Tibial nerve (tissue), 4 donors: ENCODE measurements at regions not wholly inside any gene's neighbourhood (a gene's known extent, or its start where the extent isn't known, plus 50 kb on each side); places are given as distances from the start of the nearest gene placed in this dataset.

Source experiments
- DNase-seq, 2 donors: peaks; one replicate each; pipeline ENCODE4 v3.0.0-alpha.2; 2019; ENCODE audit warnings: low spot score in 2 of 2
- H3K27ac ChIP-seq, 4 donors: fragments of 200-600 bp; sonication (generic) in 3 of 4; one replicate each; pipeline ENCODE4 v1.5.1; 2017 to 2019; ENCODE audit warnings: mild to moderate bottlenecking in 1 of 4
- H3K27me3 ChIP-seq, 2 donors: fragments of 200-600 bp; sonication (generic) in 1 of 2; one replicate each; pipeline versions ENCODE4 v1.5.1 to v1.6.0; 2017 to 2019
- H3K36me3 ChIP-seq, 3 donors: fragments of 200-600 bp; sonication (generic); one replicate each; pipeline ENCODE4 v1.5.1; 2018 to 2019
- H3K4me1 ChIP-seq, 4 donors: fragments of 200-600 bp; sonication (generic) in 3 of 4; one replicate each; pipeline ENCODE4 v1.5.1; 2017 to 2019
- H3K4me3 ChIP-seq, 4 donors: fragments of 200-600 bp; sonication (generic) in 3 of 4; one replicate each; pipeline ENCODE4 v1.5.1; 2017 to 2019; ENCODE audit warnings: mild to moderate bottlenecking in 1 of 4, moderate library complexity in 1 of 4
- H3K9me3 ChIP-seq, 4 donors: fragments of 200-600 bp; sonication (generic) in 3 of 4; one replicate each; pipeline ENCODE4 v1.5.1; 2017 to 2019
- CTCF ChIP-seq, 5 experiments: fragments of 200-600 bp in 3 of 5; fragments of 450-650 bp in 2 of 5; sonication (generic) in 3 of 5; IDR thresholded peaks; one replicate each; pipeline ENCODE4 v1.5.1; 2016 to 2019; ENCODE audit warnings: antibody characterized with exemption in 5 of 5, mild to moderate bottlenecking in 3 of 5, moderate library complexity in 2 of 5
- EP300 ChIP-seq, 2 donors: sonication (generic); formaldehyde crosslinking; IDR thresholded peaks; one replicate each; pipeline ENCODE4 v1.6.1; 2017; ENCODE audit warnings: antibody characterized with exemption in 2 of 2, mild to moderate bottlenecking in 1 of 2
- POLR2A ChIP-seq, 2 donors: fragments of 450-650 bp; IDR thresholded peaks; one replicate each; pipeline ENCODE4 v1.6.1; 2017; ENCODE audit warnings: antibody characterized with exemption in 2 of 2, mild to moderate bottlenecking in 2 of 2, moderate library complexity in 2 of 2
- WGBS, 2 donors: methylation state at CpG; one replicate each; pipeline ENCODE4 v1.1.5; 2018; 5-methylcytosine and 5-hydroxymethylcytosine counted together

- Histone ChIP-seq H3K27me3 (no peaks in the 10 kb centered on the region), H3K4me3 (no peak overlapping the region), H3K4me1 (no peaks in the 10 kb centered on the region), H3K36me3 (no peaks in the 10 kb centered on the region), H3K9me3 (no peaks in the 10 kb centered on the region), H3K27ac (no peak overlapping the region)
- no peak for DNase-seq
- 74 to 78% methylated on average over 1 of the region's 1 CpG for WGBS, 2 donors
- no peak for TF ChIP-seq POLR2A (IDR thresholded peaks at IDR 0.05)
These were observed 2065.2 kb downstream of the MRPL39 start for GRCh38 chr21:23542097-23542496.

GRCh38 chr21:23541571-23541970 lies 2065.7 kb downstream of the MRPL39 start:
- no peak for DNase-seq
- WGBS, 2 donors: 88 to 95% methylated on average over 2 of the region's 2 CpGs

GRCh38 chr21:23534850-23535249 lies 2072.4 kb downstream of the MRPL39 start:
- TF ChIP-seq CTCF (IDR thresholded peaks at IDR 0.05) (no peak), POLR2A (IDR thresholded peaks at IDR 0.05) (no peak), EP300 (IDR thresholded peaks at IDR 0.05) (no peak)
- Histone ChIP-seq H3K27me3 (no peaks in the 10 kb centered on the region), H3K9me3 (no peaks in the 10 kb centered on the region), H3K36me3 (no peaks in the 10 kb centered on the region), H3K4me1 (no peaks in the 10 kb centered on the region), H3K27ac (no peak overlapping the region), H3K4me3 (no peak overlapping the region)
- no peak for DNase-seq
- WGBS, 2 donors: 37 to 39% methylated on average over 1 of the region's 1 CpG

More at GRCh38 chr21:23541571-23541970, 2065.7 kb downstream of the MRPL39 start:
- Histone ChIP-seq H3K9me3 (no peaks in the 10 kb centered on the region), H3K4me1 (no peaks in the 10 kb centered on the region), H3K27me3 (no peaks in the 10 kb centered on the region), H3K4me3 (no peak overlapping the region), H3K27ac (no peak overlapping the region), H3K36me3 (no peaks in the 10 kb centered on the region)
- TF ChIP-seq EP300 (IDR thresholded peaks at IDR 0.05) (no peak), POLR2A (IDR thresholded peaks at IDR 0.05) (no peak), CTCF (IDR thresholded peaks at IDR 0.05) (no peak)

DNA sequence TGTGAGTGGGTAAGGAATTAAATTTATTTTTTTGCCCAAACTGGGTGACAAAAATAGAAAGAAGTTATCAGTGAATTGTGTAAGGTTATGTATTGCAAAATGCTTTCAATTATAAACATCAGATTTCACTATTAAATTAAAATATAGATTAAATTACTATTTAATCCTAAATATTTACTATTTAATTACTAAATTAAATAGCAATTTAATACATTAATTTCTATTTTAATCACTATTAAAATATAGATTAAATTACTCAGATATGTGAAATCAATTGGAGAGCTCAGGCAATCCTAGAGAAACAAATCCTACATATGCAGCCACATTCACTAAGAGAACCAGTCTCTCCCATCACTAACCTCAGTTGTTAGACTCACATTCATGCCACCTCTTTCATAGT lies 2075.8 kb downstream of the MRPL39 start:
- no peak overlapping the region for H3K27ac ChIP-seq
- H3K9me3 ChIP-seq: no peaks in the 10 kb centered on the region
- no peak overlapping the region for H3K4me3 ChIP-seq
- no peaks in the 10 kb centered on the region for H3K36me3 ChIP-seq
- H3K27me3 ChIP-seq: no peaks in the 10 kb centered on the region
- TF ChIP-seq POLR2A (IDR thresholded peaks at IDR 0.05): no peak
- TF ChIP-seq CTCF (IDR thresholded peaks at IDR 0.05): no peak
- TF ChIP-seq EP300 (IDR thresholded peaks at IDR 0.05): no peak
- H3K4me1 ChIP-seq: no peaks in the 10 kb centered on the region
- no peak for DNase-seq

DNA sequence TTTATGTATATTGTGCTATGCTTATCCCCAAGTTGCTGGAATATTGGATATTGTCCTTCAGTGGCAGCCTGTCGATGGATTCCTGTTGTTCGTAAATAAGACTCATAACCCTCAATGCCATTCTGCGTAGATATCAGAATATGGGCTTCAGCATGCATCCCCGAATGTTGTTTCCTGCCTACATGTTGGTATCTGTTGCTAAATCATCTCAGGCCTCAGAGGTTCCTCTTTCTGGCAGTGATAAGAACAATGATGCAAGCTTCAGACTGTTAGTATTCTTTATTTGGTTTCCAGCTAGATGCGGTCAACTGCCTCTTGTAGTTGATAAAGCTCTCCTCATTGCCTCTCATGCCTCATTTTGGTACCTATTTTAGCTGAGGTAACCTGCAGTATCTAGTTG lies 2082.6 kb downstream of the MRPL39 start:
- H3K9me3 ChIP-seq: no peaks in the 10 kb centered on the region
- H3K27ac ChIP-seq: no peak overlapping the region
- TF ChIP-seq CTCF (IDR thresholded peaks at IDR 0.05) (no peak), EP300 (IDR thresholded peaks at IDR 0.05) (no peak), POLR2A (IDR thresholded peaks at IDR 0.05) (no peak)
- DNase-seq: no peak
- H3K4me3 ChIP-seq: no peak overlapping the region
- WGBS, 2 donors: 84 to 85% methylated on average over 5 of the region's 5 CpGs
- H3K27me3 ChIP-seq: no peaks in the 10 kb centered on the region
- H3K4me1 ChIP-seq: no peaks in the 10 kb centered on the region
- no peaks in the 10 kb centered on the region for H3K36me3 ChIP-seq

DNA sequence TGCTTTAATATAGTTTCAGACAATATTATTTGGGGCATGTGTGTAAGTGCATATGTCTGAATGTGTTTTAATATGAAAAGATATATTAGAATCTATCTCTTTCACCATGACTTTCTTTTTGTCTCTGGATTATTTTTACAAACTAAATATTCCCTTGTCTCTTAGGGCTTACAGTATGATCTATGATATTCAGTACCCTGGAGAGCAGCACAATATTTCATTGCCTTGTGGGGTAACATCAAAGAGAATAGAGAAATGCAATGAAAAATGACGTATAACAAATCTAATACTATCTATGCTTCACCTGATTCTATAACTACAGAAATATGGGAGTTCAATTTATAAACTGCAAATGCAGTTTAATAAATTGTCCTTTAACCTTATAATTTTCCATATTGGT lies 2084.5 kb downstream of the MRPL39 start:
- Histone ChIP-seq H3K27ac (no peak overlapping the region), H3K9me3 (no peaks in the 10 kb centered on the region), H3K4me1 (no peaks in the 10 kb centered on the region), H3K36me3 (no peaks in the 10 kb centered on the region), H3K27me3 (no peaks in the 10 kb centered on the region), H3K4me3 (no peak overlapping the region)
- 63 to 75% methylated on average over 1 of the region's 1 CpG for WGBS, 2 donors
- no peak for DNase-seq
- no peak for TF ChIP-seq EP300 (IDR thresholded peaks at IDR 0.05)
- TF ChIP-seq POLR2A (IDR thresholded peaks at IDR 0.05): no peak
- no peak for TF ChIP-seq CTCF (IDR thresholded peaks at IDR 0.05)
